Muscle layer of duodenum (tissue), 2 donors: ENCODE measurements at regions not wholly inside any gene's neighbourhood (a gene's known extent, or its start where the extent isn't known, plus 50 kb on each side); places are given as distances from the start of the nearest gene placed in this dataset.
"Not testable (repeated sequence)": the region's sequence is repeated elsewhere in the genome, so short reads cannot be mapped to it uniquely, and the experiment has no call there.

ENCODE experiments used
- H3K27ac ChIP-seq: one replicate; pipeline ENCODE4 v1.7.0; 2013; ENCODE audit warnings: mild to moderate bottlenecking, low read length
- H3K27me3 ChIP-seq: one replicate; pipeline ENCODE4 v1.7.0; 2013; ENCODE audit warnings: low read depth, mild to moderate bottlenecking, control low read depth, low read length
- H3K36me3 ChIP-seq, 2 donors: one replicate each; pipeline ENCODE4 v1.7.0; 2013; ENCODE audit warnings: low read length in 2 of 2, control low read depth in 1 of 2, mild to moderate bottlenecking in 1 of 2; ENCODE audit not compliant: insufficient read depth in 2 of 2, control insufficient read depth in 1 of 2
- H3K4me1 ChIP-seq, 2 donors: one replicate each; pipeline ENCODE4 v1.7.0; 2013; ENCODE audit warnings: low read length in 2 of 2, mild to moderate bottlenecking in 2 of 2, control low read depth in 1 of 2, moderate library complexity in 1 of 2; ENCODE audit not compliant: insufficient read depth in 2 of 2, control insufficient read depth in 1 of 2
- H3K4me3 ChIP-seq, 2 donors: one replicate each; pipeline ENCODE4 v1.7.0; 2013; ENCODE audit warnings: low read length in 2 of 2, low read depth in 1 of 2, mild to moderate bottlenecking in 1 of 2
- H3K9me3 ChIP-seq, 2 donors: one replicate each; pipeline ENCODE4 v1.7.0; 2013; ENCODE audit warnings: low read length in 2 of 2, control low read depth in 1 of 2, mild to moderate bottlenecking in 1 of 2; ENCODE audit not compliant: control insufficient read depth in 1 of 2
- donor health status: healthy.

GRCh38 chr2:153420394-153420793 is 58.2 kb downstream of the RPRM start:
- Histone ChIP-seq H3K27ac (no peak overlapping the region), H3K4me1 (peaks cover 0 to 6% of the 10 kb centered on the region in 2 donors), H3K27me3 (no peaks in the 10 kb centered on the region), H3K4me3 (no peak overlapping the region), H3K9me3 (no peaks in the 10 kb centered on the region), H3K36me3 (no peaks in the 10 kb centered on the region)

GRCh38 chr2:153417077-153417476 is 61.5 kb downstream of the RPRM start:
- Histone ChIP-seq H3K4me3 (no peak overlapping the region), H3K27ac (no peak overlapping the region), H3K9me3 (no peaks in the 10 kb centered on the region), H3K4me1 (peaks cover 0 to 6% of the 10 kb centered on the region in 2 donors), H3K27me3 (no peaks in the 10 kb centered on the region), H3K36me3 (no peaks in the 10 kb centered on the region)

- Histone ChIP-seq H3K4me1 (peaks cover 0 to 6% of the 10 kb centered on the region in 2 donors), H3K4me3 (no peak overlapping the region)
These were observed 62.5 kb downstream of the RPRM start for GRCh38 chr2:153416071-153416470.

GRCh38 chr2:153408710-153409385 is 69.7 kb downstream of the RPRM start:
- no peak overlapping the region for H3K4me3 ChIP-seq
- no peaks in the 10 kb centered on the region for H3K36me3 ChIP-seq
- no peak overlapping the region for H3K27ac ChIP-seq
- no peaks in the 10 kb centered on the region for H3K9me3 ChIP-seq
- no peaks in the 10 kb centered on the region for H3K4me1 ChIP-seq
- no peaks in the 10 kb centered on the region for H3K27me3 ChIP-seq

More at GRCh38 chr2:153416071-153416470, 62.5 kb downstream of the RPRM start:
- H3K9me3 ChIP-seq, result no peaks in the 10 kb centered on the region
- no peaks in the 10 kb centered on the region for H3K36me3 ChIP-seq
- no peak overlapping the region for H3K27ac ChIP-seq
- no peaks in the 10 kb centered on the region for H3K27me3 ChIP-seq

GRCh38 chr2:153405196-153405595 is 73.4 kb downstream of the RPRM start:
- no peak overlapping the region for H3K4me3 ChIP-seq
- H3K4me1 ChIP-seq, result no peaks in the 10 kb centered on the region
- no peak overlapping the region for H3K27ac ChIP-seq
- H3K27me3 ChIP-seq, result no peaks in the 10 kb centered on the region
- no peaks in the 10 kb centered on the region for H3K36me3 ChIP-seq
- H3K9me3 ChIP-seq, result no peaks in the 10 kb centered on the region

- Histone ChIP-seq H3K4me3 (no peak overlapping the region), H3K27me3 (no peaks in the 10 kb centered on the region), H3K4me1 (no peaks in the 10 kb centered on the region), H3K9me3 (no peaks in the 10 kb centered on the region), H3K36me3 (no peaks in the 10 kb centered on the region), H3K27ac (no peak overlapping the region)
These were observed 73.8 kb downstream of the RPRM start for GRCh38 chr2:153404792-153405191.

GRCh38 chr2:153403940-153404339 is 74.6 kb downstream of the RPRM start:
- Histone ChIP-seq H3K4me1 (no peaks in the 10 kb centered on the region), H3K27me3 (no peaks in the 10 kb centered on the region), H3K27ac (no peak overlapping the region), H3K4me3 (no peak overlapping the region), H3K9me3 (no peaks in the 10 kb centered on the region), H3K36me3 (no peaks in the 10 kb centered on the region)

- H3K36me3 ChIP-seq, H3K4me3 ChIP-seq, H3K9me3 ChIP-seq, H3K27me3 ChIP-seq, H3K4me1 ChIP-seq, H3K27ac ChIP-seq: not testable (repeated sequence)
These were observed 75.2 kb downstream of the RPRM start for GRCh38 chr2:153403352-153403751.

GRCh38 chr2:153394686-153395085 is 83.9 kb downstream of the RPRM start:
- Histone ChIP-seq H3K27me3 (no peaks in the 10 kb centered on the region), H3K27ac (no peak overlapping the region), H3K9me3 (no peaks in the 10 kb centered on the region), H3K4me1 (no peaks in the 10 kb centered on the region), H3K36me3 (no peaks in the 10 kb centered on the region), H3K4me3 (no peak overlapping the region)

GRCh38 chr2:153394247-153394646 is 84.3 kb downstream of the RPRM start:
- Histone ChIP-seq H3K27me3 (no peaks in the 10 kb centered on the region), H3K9me3 (no peaks in the 10 kb centered on the region), H3K27ac (no peak overlapping the region), H3K36me3 (no peaks in the 10 kb centered on the region), H3K4me3 (no peak overlapping the region), H3K4me1 (no peaks in the 10 kb centered on the region)

GRCh38 chr2:153393518-153393917 is 85.0 kb downstream of the RPRM start:
- no peak overlapping the region for H3K27ac ChIP-seq
- no peaks in the 10 kb centered on the region for H3K27me3 ChIP-seq
- H3K9me3 ChIP-seq, result no peaks in the 10 kb centered on the region
- H3K36me3 ChIP-seq, result no peaks in the 10 kb centered on the region
- no peaks in the 10 kb centered on the region for H3K4me1 ChIP-seq
- H3K4me3 ChIP-seq, result no peak overlapping the region

- no peaks in the 10 kb centered on the region for H3K9me3 ChIP-seq
- H3K36me3 ChIP-seq, result no peaks in the 10 kb centered on the region
- no peaks in the 10 kb centered on the region for H3K27me3 ChIP-seq
- H3K4me1 ChIP-seq, result no peaks in the 10 kb centered on the region
- no peak overlapping the region for H3K4me3 ChIP-seq
- H3K27ac ChIP-seq, result no peak overlapping the region
These were observed 87.4 kb downstream of the RPRM start for GRCh38 chr2:153391131-153391530.
